SK-N-MC (cell line): ENCODE measurements at regions not wholly inside any gene's neighbourhood (a gene's known extent, or its start where the extent isn't known, plus 50 kb on each side); places are given as distances from the start of the nearest gene placed in this dataset.

Experiments
- EZH2 ChIP-seq: fragments of 200-600 bp; sonication (generic); IDR thresholded peaks from one replicate; pipeline ENCODE4 v1.6.1; 2017; ENCODE audit warnings: antibody characterized with exemption
- FOXP2 ChIP-seq: optimal IDR thresholded peaks from 2 replicates; pipeline ENCODE3; 2011; ENCODE audit warnings: mild to moderate bottlenecking, moderate library complexity; ENCODE audit not compliant: insufficient read depth; ENCODE audit errors: extremely low read length, control extremely low read depth
- POLR2AphosphoS5 ChIP-seq: IDR thresholded peaks from 2 replicates; pipeline ENCODE4 v1.6.1; 2012; ENCODE audit warnings: mild to moderate bottlenecking, low read depth, low read length, borderline replicate concordance

GRCh38 chr2:60371219-60371618 lies 182.2 kb downstream of the BCL11A start:
- TF ChIP-seq POLR2AphosphoS5 = no peak
- no peak for TF ChIP-seq EZH2
- TF ChIP-seq FOXP2 = no peak
